ENCODE measurements at regions not wholly inside any gene's neighbourhood (a gene's known extent, or its start where the extent isn't known, plus 50 kb on each side); places are given as distances from the start of the nearest gene placed in this dataset.
"Not testable (repeated sequence)": the region's sequence is repeated elsewhere in the genome, so short reads cannot be mapped to it uniquely, and the experiment has no call there.

GRCh38 chr5:125081101-125081500, 334.7 kb upstream of the ZNF608 start:
- DNase-seq (ENCODE audit: low read depth in 2 of 2), result no peak

DNA sequence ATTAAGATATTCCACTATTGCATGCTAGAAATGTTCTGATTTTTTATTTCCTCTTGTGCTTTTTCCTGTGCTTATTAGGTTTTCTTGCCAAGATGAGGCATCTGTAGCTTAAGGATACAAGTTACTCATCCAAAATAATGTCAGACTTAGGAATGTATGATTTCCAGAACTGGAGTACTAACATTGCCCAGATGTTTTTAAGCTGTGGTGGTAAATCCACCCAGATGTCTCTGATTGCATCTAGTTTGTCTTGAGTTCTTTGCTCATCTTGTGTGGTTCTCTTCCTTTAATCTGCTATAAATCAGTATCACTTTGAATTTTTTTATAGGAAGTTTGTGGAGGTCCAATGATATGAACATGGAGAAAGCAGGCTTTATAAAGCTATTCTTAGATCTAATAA, 337.5 kb upstream of the ZNF608 start:
- DNase-seq (ENCODE audit: low read depth in 2 of 2), result peak in 1 of 2 donors; percentile 54

DNA sequence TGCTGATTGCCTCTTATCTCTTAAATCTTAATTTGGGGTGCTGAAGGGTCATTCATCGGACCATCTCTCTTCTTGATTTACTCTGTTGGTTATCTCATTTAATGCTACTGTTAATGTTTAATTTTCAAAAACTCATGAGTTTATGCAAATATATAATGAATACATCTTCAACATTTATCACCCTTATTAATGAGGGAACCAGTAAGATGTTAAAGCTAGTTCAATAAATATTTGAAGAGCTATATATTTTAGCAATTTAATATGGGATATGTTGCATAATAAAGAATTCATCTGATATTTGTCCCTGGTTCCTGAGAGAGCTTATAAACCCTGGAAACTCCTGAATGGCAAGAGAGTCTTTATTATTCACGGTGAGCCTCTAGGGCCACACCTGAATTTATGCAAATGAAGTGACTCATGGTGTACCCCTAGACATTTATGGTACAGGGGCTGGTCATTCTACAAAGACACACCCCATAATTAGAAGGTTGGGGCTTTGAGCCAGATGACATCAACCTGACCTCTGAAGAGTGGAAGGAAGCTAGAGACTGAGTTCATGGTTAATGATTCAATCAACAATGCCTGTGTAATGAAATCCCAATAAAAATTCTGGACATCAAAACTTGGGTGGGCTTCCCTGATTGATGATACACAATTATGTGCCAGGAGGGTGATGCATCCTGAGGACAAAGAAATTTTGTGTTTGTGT, 339.5 kb upstream of the ZNF608 start:
- DNase-seq (ENCODE audit: low read depth in 2 of 2), result no peak

DNA sequence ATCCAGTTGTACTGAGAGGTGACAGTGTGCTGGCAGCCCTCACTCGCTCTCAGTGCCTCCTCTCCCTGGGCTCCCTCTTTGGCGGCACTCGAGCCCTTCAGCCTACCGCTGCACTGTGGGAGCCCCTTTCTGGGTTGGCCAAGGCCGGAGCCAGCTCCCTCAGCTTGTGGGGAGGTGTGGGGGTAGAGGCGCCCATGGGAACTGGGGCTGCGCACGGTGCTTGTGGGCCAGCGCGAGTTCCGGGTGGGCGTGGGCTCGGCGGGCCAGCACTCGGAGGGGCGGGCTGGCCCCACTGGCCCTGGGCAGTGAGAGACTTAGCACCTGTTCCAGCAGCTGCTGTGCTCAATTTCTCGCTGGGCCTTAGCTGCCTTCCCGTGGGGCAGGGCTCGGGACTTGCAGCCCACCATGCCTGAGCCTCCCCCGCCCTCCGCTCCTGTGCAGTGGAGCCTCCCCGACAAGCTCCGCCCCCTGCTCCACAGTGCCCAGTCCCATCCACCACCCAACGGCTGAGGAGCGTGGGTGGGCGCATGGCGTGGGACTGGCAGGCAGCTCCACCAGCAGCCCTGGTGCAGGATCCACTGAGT, 342.2 kb upstream of the ZNF608 start:
- no peak for DNase-seq (ENCODE audit: low read depth in 2 of 2)

GRCh38 chr5:125092138-125092537, 345.7 kb upstream of the ZNF608 start:
- DNase-seq (ENCODE audit: low read depth in 2 of 2), result not testable (repeated sequence)

- DNase-seq (ENCODE audit: low read depth in 2 of 2), result peak; percentile 13 to 94
These were observed 347.3 kb upstream of the ZNF608 start for GRCh38 chr5:125093776-125094175.

DNA sequence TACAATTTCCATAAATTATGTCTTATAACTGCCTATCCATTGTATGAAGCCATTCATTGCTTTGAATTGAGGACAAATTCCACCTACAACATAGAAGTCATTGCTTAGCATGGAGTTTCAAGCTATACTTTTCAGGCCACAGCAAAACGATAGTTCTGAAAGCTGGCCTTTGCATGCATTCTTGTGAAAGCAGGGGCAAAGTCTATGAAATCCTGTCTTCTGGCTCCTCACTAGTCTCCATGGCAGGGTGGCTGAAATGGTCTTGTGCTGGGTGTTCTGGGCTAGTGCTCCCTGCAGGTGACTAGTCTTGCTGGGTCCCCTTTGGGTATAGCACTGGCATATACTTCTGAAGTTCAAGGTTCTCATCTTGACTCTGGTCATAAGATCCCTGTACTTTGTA, 353.9 kb upstream of the ZNF608 start:
- no peak for DNase-seq (ENCODE audit: low read depth in 2 of 2)

- no peak for DNase-seq (ENCODE audit: low read depth in 2 of 2)
These were observed 354.5 kb upstream of the ZNF608 start for GRCh38 chr5:125100951-125101350.

GRCh38 chr5:125103459-125103858, 357.0 kb upstream of the ZNF608 start:
- DNase-seq (ENCODE audit: low read depth in 2 of 2), result no peak

- no peak for DNase-seq (ENCODE audit: low read depth in 2 of 2)
These were observed 359.8 kb upstream of the ZNF608 start for GRCh38 chr5:125106271-125106670.

GRCh38 chr5:125106881-125107280, 360.4 kb upstream of the ZNF608 start:
- peak; percentile 59 to 67 for DNase-seq (ENCODE audit: low read depth in 2 of 2)

DNA sequence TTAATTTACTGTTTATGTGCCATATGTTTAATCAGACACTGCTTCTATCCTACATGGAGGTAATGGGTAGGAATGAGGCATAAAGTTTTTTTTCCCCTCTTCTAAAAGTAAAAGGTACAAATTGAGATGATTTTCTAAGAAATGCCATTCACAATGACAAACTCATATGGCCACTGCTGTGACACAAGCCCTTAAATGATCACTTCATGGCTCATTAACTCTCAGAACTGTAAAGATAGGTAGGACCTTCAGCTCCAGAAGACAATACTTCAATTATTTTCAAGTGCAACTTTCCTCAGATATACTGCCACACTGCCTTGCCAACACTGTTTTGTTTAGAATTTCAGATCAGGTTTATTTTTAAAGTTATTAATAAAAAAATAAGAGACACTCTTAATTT, 362.9 kb upstream of the ZNF608 start:
- no peak for DNase-seq (ENCODE audit: low read depth in 2 of 2)

DNA sequence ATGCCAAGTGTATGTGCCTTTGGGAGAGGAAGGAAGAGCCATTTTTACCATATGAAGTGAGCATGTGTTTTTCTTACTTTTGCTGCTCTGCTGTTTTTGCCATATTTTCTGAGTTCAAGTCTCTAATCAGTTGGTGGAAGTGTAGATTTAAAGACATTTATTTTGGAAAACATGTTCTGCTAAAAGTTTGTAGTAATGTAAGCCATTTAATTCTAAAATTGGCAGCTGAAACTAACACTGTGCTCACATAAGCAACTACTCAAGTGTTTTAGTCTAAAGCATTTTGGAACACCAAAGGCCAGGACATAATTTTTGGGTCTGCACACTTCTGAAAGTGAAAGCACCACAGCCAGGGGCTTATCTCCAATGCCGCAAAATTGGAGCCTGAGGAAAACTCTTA, 363.4 kb upstream of the ZNF608 start:
- no peak for DNase-seq (ENCODE audit: low read depth in 2 of 2)

DNA sequence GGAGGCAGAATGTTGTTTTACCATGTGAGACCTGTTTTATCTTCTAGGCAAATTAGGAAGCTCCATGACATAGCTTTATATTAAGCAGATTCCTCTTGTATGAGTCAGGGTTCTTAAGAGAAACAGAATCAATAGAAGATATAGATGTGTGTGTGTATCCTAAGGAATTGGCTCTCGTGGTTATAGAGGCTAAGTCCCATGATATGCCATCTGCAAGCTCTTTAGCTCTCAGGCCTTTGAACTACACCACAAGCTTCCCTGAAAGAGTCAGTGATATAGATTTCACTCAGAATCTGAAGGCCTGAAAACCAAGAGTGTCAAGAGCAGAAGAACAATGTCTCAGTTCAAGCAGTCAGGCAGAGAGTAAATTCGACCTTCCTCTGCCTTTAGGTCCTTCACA, 365.8 kb upstream of the ZNF608 start:
- no peak for DNase-seq (ENCODE audit: low read depth in 2 of 2)

- DNase-seq (ENCODE audit: low read depth in 2 of 2), result no peak
These were observed 366.9 kb upstream of the ZNF608 start for GRCh38 chr5:125113328-125113727.

DNA sequence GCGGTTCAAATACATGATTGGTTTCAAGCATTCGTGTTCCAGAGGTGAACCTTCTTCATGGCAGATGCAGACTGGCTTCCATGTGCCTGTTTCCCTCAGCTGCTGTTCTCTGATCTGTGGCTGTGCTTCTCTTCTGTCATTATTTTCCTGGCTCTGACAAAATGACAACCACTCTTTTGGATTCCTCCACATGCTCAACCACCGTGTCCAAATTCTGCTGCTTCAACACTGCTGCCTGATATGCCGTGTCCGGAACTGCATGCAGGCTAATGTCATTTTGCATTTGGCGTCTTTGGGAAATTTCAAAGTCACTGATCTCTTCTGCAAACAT, 368.7 kb upstream of the ZNF608 start:
- DNase-seq (ENCODE audit: low read depth in 2 of 2), result no peak

DNA sequence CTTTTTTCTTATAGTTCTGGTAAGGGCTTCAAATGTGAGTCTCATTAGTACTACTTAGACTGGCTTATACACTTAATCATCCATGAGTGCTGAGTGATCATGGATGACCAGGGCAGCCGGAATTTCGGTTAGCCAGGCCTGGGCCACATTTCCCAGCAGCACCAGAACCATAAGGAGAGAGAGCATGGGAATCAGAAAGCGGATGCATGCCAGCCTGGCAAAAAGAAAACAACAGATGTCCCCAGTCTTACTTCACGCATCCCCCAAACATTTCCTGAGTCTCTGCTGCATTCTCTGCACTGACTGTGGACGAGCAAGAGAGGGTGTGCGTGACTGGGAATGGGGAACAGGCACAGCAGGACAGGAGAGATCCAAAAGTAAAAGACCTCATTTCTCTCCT, 371.1 kb upstream of the ZNF608 start:
- DNase-seq (ENCODE audit: low read depth in 2 of 2), result no peak

DNA sequence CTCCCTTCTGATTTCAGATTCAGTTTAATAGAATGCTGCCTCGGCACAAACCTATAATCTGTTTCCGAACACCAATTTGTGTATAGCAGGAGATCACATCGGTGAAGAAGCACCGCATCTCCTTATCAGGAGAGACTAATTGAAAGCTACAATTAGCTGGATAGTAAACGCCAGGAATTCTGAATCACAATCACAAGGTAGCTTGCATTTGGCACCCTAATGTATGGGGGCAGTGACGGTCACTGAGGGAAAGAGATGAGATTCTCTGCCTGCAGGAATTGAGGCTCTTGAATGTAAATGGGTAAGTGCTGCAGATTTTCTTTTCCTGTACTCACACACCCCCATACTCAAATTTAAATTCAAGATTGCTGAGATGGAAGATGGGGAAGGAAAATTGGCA, 373.6 kb upstream of the ZNF608 start:
- no peak for DNase-seq (ENCODE audit: low read depth in 2 of 2)

GRCh38 chr5:125125031-125125823, 378.8 kb upstream of the ZNF608 start:
- DNase-seq (ENCODE audit: low read depth in 2 of 2), result peak in 1 of 2 donors; percentile 42

DNA sequence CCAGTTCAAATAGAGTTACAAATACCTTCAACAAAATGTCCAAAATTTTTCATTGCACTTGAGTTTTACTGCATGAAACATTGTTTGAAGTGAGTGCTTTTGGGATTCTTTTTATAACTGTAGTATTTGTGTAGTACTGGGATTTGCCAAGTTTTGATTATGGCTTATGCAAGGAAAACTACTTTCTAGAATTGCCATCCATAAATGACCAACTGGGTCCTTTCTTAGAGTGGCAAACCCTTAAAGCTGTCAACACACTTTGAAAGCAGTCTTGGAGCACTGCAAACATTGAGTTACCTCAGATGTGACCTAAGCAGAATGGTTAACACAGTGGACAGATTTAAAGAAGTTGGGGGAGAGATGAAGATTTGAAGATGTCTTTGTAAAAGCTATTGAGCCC, 379.6 kb upstream of the ZNF608 start:
- DNase-seq (ENCODE audit: low read depth in 2 of 2), result no peak

DNA sequence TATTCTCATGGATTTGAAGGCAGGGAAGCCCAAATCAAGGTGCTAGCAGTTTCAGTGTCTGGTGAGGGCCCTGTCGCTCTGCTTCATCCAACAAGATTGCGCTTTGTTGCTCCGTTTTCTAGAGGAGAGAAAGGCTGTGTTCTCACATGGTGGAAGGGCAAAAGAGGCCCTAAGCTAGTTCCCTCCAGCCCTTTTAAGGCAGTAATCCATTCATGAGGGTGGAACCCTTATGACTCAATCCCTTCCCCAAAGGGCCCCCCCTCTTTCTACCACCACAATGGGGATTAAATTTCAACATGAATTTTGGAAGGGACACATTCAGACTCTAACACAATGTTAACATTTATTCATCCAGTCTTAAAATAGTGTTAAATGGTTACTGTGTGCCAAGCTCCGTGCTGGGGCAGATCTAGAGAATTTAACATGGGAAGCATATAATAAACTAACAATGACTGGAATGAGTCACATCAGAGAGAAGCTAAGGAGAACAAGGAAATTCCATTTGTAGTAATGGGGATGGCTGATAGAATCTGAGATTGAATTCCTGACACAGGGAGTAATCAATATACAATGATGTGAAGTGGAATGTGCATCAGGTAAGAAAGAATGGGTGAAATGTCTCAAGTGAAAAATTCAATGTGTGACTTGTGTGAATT, 382.8 kb upstream of the ZNF608 start:
- peak in 1 of 2 donors; percentile 29 for DNase-seq (ENCODE audit: low read depth in 2 of 2)

DNA sequence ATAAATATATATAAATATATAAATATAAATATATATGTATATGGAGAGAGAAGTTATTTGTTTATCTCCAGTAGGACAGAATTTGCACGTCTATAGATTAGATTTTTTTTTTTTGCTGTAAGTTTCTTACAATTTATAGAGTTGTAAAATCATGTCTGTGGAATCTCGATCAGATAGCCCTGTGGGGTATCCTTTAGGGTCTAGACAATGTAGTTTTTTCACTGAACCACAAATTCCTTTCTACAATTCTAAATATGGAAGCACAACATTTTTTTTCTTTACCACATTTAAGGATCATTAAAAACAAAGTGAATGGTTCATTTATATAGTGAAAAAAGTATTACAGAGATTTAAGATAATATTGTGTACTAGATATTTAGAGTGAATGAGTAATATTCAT, 384.2 kb upstream of the ZNF608 start:
- no peak for DNase-seq (ENCODE audit: low read depth in 2 of 2)
